SU-DHL-6 (cell line): ENCODE measurements at regions not wholly inside any gene's neighbourhood (a gene's known extent, or its start where the extent isn't known, plus 50 kb on each side); places are given as distances from the start of the nearest gene placed in this dataset.

Experiments
- CTCF ChIP-seq: fragments of 200-600 bp; sonication (generic); IDR thresholded peaks from one replicate; pipeline ENCODE4 v1.5.1; 2017; ENCODE audit warnings: antibody characterized with exemption, mild to moderate bottlenecking, low read length, moderate library complexity; ENCODE audit not compliant: insufficient read depth, poor library complexity, severe bottlenecking
- EZH2phosphoT487 ChIP-seq: fragments of 200-600 bp; sonication (generic), shearing (Covaris generic); conservative IDR thresholded peaks from 2 replicates; pipeline ENCODE4 v1.6.1; 2018; ENCODE audit warnings: mild to moderate bottlenecking, antibody characterized with exemption, low read length, moderate library complexity, mixed read lengths

- TF ChIP-seq CTCF = no peak
- TF ChIP-seq EZH2phosphoT487 = no peak
Measured at GRCh38 chr12:87804386-87804785, 224.8 kb downstream of the C12orf50 start.
